K562 (cell line): ENCODE measurements at regions not wholly inside any gene's neighbourhood (a gene's known extent, or its start where the extent isn't known, plus 50 kb on each side); places are given as distances from the start of the nearest gene placed in this dataset.

Experiments used
- ATAC-seq: fragments of 200-7000 bp; cut with Tn5 transposase; 3 replicates; pipeline ENCODE4 v1.9.1; 2020; ENCODE audit warnings: moderate library complexity
- BruUV-seq: library from RNA; stranded (reverse); fragments of 400-500 nt; replicated peaks from 2 replicates; lab custom pipeline; 2021; lab: Mats Ljungman, UMichigan
- CTCF ChIA-PET: fragments of 300-600 bp; formaldehyde crosslinking; extraction: SDS; loops from one replicate; lab custom pipeline; 2021; ENCODE audit warnings: low intra/inter-chr PET ratio; lab: Yijun Ruan, JAX
- POLR2A ChIA-PET: fragments of 300-600, 350-650 bp; sonication (Branson Sonifier 250); formaldehyde crosslinking; extraction: SDS; loops from one replicate; lab custom pipeline; 2021; ENCODE audit warnings: antibody characterized with exemption, inconsistent platforms; lab: Yijun Ruan, JAX
- DNase-seq, 4 experiments: peaks; one replicate each; pipeline versions ENCODE4 v3.0.0 to v3.0.0-alpha.2; 2011 to 2018; ENCODE audit warnings: low spot score in 3 of 4, mixed read lengths in 3 of 4; ENCODE audit errors: extremely low read depth in 1 of 4
- FAIRE-seq: peaks from 2 replicates; lab custom pipeline; 2011; peaks lifted over from hg19 to GRCh38; lab: Jason Lieb, UNC
- H2AFZ ChIP-seq: 2 replicates; pipeline ENCODE4 v1.6.0; 2011; ENCODE audit warnings: low read depth, low read length, control low read depth, inconsistent platforms
- H3K27ac ChIP-seq: fragments of 200-600 bp; 3 replicates; pipeline ENCODE4 v1.8.0; 2011; ENCODE audit warnings: low read depth, mild to moderate bottlenecking, control low read depth, inconsistent platforms, low read length, moderate library complexity, mixed read lengths; ENCODE audit errors: extremely low read depth
- H3K27me3 ChIP-seq, 2 experiments: fragments of 300-600 bp in 1 of 2; 2 replicates in 1 of 2; 3 replicates in 1 of 2; pipeline versions ENCODE4 v1.6.0 to v1.8.0; 2011; ENCODE audit warnings: inconsistent platforms in 2 of 2, low read length in 2 of 2, mild to moderate bottlenecking in 1 of 2, mixed read lengths in 1 of 2, moderate library complexity in 1 of 2; ENCODE audit not compliant: control insufficient read depth in 2 of 2, insufficient read depth in 2 of 2
- H3K36me3 ChIP-seq: fragments of 300-600 bp; 3 replicates; pipeline ENCODE4 v1.8.0; 2011; ENCODE audit warnings: mild to moderate bottlenecking, low read length, inconsistent platforms; ENCODE audit not compliant: control insufficient read depth, insufficient read depth
- H3K4me1 ChIP-seq, 2 experiments: fragments of 200-600 bp in 1 of 2; replicated peaks in 1 of 2; 2 replicates in 1 of 2; 3 replicates in 1 of 2; pipeline versions ENCODE4 v1.5.1 to v1.8.0; 2011; ENCODE audit warnings: inconsistent platforms in 2 of 2, low read length in 2 of 2, mild to moderate bottlenecking in 1 of 2, mixed read lengths in 1 of 2, moderate library complexity in 1 of 2; ENCODE audit not compliant: control insufficient read depth in 2 of 2, insufficient read depth in 2 of 2
- H3K4me2 ChIP-seq: 2 replicates; pipeline ENCODE4 v1.6.1; 2011; ENCODE audit warnings: low read length, control low read depth, inconsistent platforms, mixed read lengths; ENCODE audit not compliant: insufficient read depth
- H3K4me3 ChIP-seq: fragments of 200-600 bp; sonication (generic), shearing (Covaris generic); 2 replicates; pipeline ENCODE4 v1.5.1; 2016; ENCODE audit warnings: control low read depth, inconsistent platforms
- H3K79me2 ChIP-seq: fragments of 200-600 bp; 3 replicates; pipeline ENCODE4 v1.8.0; 2011; ENCODE audit warnings: low read length, inconsistent platforms; ENCODE audit not compliant: control insufficient read depth, insufficient read depth
- H3K9ac ChIP-seq, 2 experiments: 2 replicates each; pipeline versions ENCODE4 v1.6.0 to v1.6.1; 2011; ENCODE audit warnings: low read depth in 2 of 2, low read length in 2 of 2, control low read depth in 1 of 2, inconsistent platforms in 1 of 2, mild to moderate bottlenecking in 1 of 2, mixed read lengths in 1 of 2; ENCODE audit not compliant: insufficient read depth in 1 of 2
- H3K9me1 ChIP-seq: one replicate; pipeline ENCODE4 v1.6.0; 2011; ENCODE audit warnings: inconsistent platforms, mild to moderate bottlenecking, low read length, moderate library complexity; ENCODE audit not compliant: control insufficient read depth, insufficient read depth
- H3K9me3 ChIP-seq: replicated peaks from 2 replicates; pipeline ENCODE4 v1.5.1; 2011; ENCODE audit warnings: low read depth, low read length, inconsistent platforms; ENCODE audit not compliant: control insufficient read depth, insufficient read depth
- H4K20me1 ChIP-seq: replicated peaks from 2 replicates; pipeline ENCODE4 v1.6.1; 2011; ENCODE audit warnings: low read length, inconsistent platforms, mixed read lengths; ENCODE audit not compliant: control insufficient read depth, insufficient read depth
- C11orf30 ChIP-seq: fragments of 450-650 bp; IDR thresholded peaks from 2 replicates; pipeline ENCODE4 v1.6.1; 2016; ENCODE audit warnings: low read depth, mild to moderate bottlenecking
- CTCF ChIP-seq, 3 experiments: IDR thresholded peaks in 2 of 3; conservative IDR thresholded peaks in 1 of 3; 2 replicates each; pipeline ENCODE4 v1.5.1; 2011 to 2012; ENCODE audit warnings: low read length in 3 of 3, mild to moderate bottlenecking in 3 of 3, control low read depth in 2 of 3, improper control_type of control experiment in 1 of 3, inconsistent platforms in 1 of 3, low read depth in 1 of 3, mixed read lengths in 1 of 3, moderate library complexity in 1 of 3; ENCODE audit not compliant: insufficient read depth in 2 of 3
- MTA1 ChIP-seq: fragments of 450-650 bp; IDR thresholded peaks from 2 replicates; pipeline ENCODE4 v1.6.1; 2017; ENCODE audit warnings: borderline replicate concordance
- RAD51 ChIP-seq: fragments of 450-650 bp; IDR thresholded peaks from 2 replicates; pipeline ENCODE4 v1.7.1; 2016; ENCODE audit warnings: low read depth, mild to moderate bottlenecking, borderline replicate concordance
- RBM39 ChIP-seq: fragments of 200-400 bp; formaldehyde crosslinking; optimal IDR thresholded peaks from 2 replicates; pipeline ENCODE3; 2018; ENCODE audit warnings: low read depth, low read length
- SAP30 ChIP-seq: fragments of 200-600 bp; sonication (generic); IDR thresholded peaks from 2 replicates; pipeline ENCODE4 v1.6.1; 2012; ENCODE audit warnings: borderline replicate concordance, low read depth, mild to moderate bottlenecking, moderate library complexity, low read length, control low read depth, inconsistent platforms; ENCODE audit not compliant: insufficient read depth, poor library complexity, severe bottlenecking
- ZKSCAN3 ChIP-seq: fragments of 250-450 bp; sonication (Bioruptor Pico); IDR thresholded peaks from 2 replicates; pipeline ENCODE4 v1.4.0; 2020
- ZKSCAN8 ChIP-seq: fragments of 200-800 bp; sonication (Bioruptor generic); IDR thresholded peaks from 2 replicates; pipeline ENCODE4 v1.6.1; 2016; ENCODE audit warnings: missing genetic modification characterization, missing compliant biosample characterization
- ZNF347 ChIP-seq: fragments of 450-650 bp; formaldehyde crosslinking; IDR thresholded peaks from 2 replicates; pipeline ENCODE4 v1.4.0; 2020; ENCODE audit warnings: low read depth, mild to moderate bottlenecking, moderate library complexity
- WGBS: fragments of 100-300 bp; shearing (Covaris generic); methylation state at CpG from one replicate; pipeline ENCODE4 v1.1.6; 2016; ENCODE audit warnings: low coverage, mixed read lengths; ENCODE audit not compliant: insufficient coverage; ENCODE audit errors: missing lambda C conversion rate; 5-methylcytosine and 5-hydroxymethylcytosine counted together
- in situ Hi-C: fragments of 300-500 bp; cut with MboI; formaldehyde crosslinking; loops from 4 replicates; pipeline ENCODE4 v1.15.0; 2018; ENCODE audit warnings: inconsistent platforms, mixed read lengths
- intact Hi-C: fragments of 100-400 bp; cut with micrococcal nuclease; formaldehyde crosslinking; loops from 2 replicates; pipeline ENCODE4 v1.14.2; 2022
- TF ChIP-seq, protein P1 (sequence below): fragments of 450-650 bp; formaldehyde crosslinking; IDR thresholded peaks from 2 replicates; pipeline ENCODE4 v1.4.0; 2020; ENCODE audit warnings: mild to moderate bottlenecking, moderate library complexity
- TF ChIP-seq, protein P2 (sequence below): IDR thresholded peaks from 3 replicates; pipeline ENCODE4 v1.6.1; 2011; ENCODE audit warnings: borderline replicate concordance, mild to moderate bottlenecking, moderate library complexity; ENCODE audit not compliant: insufficient read length; ENCODE audit errors: extremely low read depth

- no peaks in the 10 kb centered on the region for H3K36me3 ChIP-seq
- POLR2A ChIA-PET: no interaction called here
- no peak for TF ChIP-seq MTA1
- TF ChIP-seq RAD51: no peak
- TF ChIP-seq, protein P1, sequence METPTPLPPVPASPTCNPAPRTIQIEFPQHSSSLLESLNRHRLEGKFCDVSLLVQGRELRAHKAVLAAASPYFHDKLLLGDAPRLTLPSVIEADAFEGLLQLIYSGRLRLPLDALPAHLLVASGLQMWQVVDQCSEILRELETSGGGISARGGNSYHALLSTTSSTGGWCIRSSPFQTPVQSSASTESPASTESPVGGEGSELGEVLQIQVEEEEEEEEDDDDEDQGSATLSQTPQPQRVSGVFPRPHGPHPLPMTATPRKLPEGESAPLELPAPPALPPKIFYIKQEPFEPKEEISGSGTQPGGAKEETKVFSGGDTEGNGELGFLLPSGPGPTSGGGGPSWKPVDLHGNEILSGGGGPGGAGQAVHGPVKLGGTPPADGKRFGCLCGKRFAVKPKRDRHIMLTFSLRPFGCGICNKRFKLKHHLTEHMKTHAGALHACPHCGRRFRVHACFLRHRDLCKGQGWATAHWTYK (CRISPR knock-in tag): no peak
- no peak for TF ChIP-seq C11orf30
- no peak for TF ChIP-seq ZNF347
- TF ChIP-seq, protein P2, sequence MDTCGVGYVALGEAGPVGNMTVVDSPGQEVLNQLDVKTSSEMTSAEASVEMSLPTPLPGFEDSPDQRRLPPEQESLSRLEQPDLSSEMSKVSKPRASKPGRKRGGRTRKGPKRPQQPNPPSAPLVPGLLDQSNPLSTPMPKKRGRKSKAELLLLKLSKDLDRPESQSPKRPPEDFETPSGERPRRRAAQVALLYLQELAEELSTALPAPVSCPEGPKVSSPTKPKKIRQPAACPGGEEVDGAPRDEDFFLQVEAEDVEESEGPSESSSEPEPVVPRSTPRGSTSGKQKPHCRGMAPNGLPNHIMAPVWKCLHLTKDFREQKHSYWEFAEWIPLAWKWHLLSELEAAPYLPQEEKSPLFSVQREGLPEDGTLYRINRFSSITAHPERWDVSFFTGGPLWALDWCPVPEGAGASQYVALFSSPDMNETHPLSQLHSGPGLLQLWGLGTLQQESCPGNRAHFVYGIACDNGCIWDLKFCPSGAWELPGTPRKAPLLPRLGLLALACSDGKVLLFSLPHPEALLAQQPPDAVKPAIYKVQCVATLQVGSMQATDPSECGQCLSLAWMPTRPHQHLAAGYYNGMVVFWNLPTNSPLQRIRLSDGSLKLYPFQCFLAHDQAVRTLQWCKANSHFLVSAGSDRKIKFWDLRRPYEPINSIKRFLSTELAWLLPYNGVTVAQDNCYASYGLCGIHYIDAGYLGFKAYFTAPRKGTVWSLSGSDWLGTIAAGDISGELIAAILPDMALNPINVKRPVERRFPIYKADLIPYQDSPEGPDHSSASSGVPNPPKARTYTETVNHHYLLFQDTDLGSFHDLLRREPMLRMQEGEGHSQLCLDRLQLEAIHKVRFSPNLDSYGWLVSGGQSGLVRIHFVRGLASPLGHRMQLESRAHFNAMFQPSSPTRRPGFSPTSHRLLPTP: no peak
- TF ChIP-seq RBM39: no peak
- TF ChIP-seq CTCF (IDR thresholded peaks at IDR 0.05 in 2 of 3, conservative IDR thresholded peaks at IDR 0.05 in 1 of 3; ENCODE audit: insufficient read depth in 2 of 3, low read depth in 1 of 3, low read length in 3 of 3): no peak
- TF ChIP-seq SAP30: no peak
- no peak for TF ChIP-seq ZKSCAN3 (CRISPR knock-in tag)
- no peak for TF ChIP-seq ZKSCAN8
- TF ChIP-seq, all 486 proteins: peak for 0
- Histone ChIP-seq H3K4me1 (no peaks in the 10 kb centered on the region), H3K9me3 (no peaks in the 10 kb centered on the region), H3K9me1 (no peaks in the 10 kb centered on the region), H2AFZ (no peak overlapping the region), H3K4me3 (no peak overlapping the region), H3K9ac (no peak overlapping the region), H3K27me3 (no peaks in the 10 kb centered on the region), H4K20me1 (no peaks in the 10 kb centered on the region), H3K79me2 (no peaks in the 10 kb centered on the region), H3K27ac (no peak overlapping the region), H3K4me2 (no peak overlapping the region)
- DNase-seq (no peak), ATAC-seq (no peak), FAIRE-seq (no peak)
- intact Hi-C loops: no loop called here
- CTCF ChIA-PET: no interaction called here
- in situ Hi-C loops: no loop called here
- 0% methylated on average over 1 of the region's 1 CpG for WGBS
- BruUV-seq: no TSS peak
Measured at GRCh38 chr1:181947441-181947840, 114.1 kb downstream of the ZNF648 start.
